ENCODE measurements at regions not wholly inside any gene's neighbourhood (a gene's known extent, or its start where the extent isn't known, plus 50 kb on each side); places are given as distances from the start of the nearest gene placed in this dataset.

DNA sequence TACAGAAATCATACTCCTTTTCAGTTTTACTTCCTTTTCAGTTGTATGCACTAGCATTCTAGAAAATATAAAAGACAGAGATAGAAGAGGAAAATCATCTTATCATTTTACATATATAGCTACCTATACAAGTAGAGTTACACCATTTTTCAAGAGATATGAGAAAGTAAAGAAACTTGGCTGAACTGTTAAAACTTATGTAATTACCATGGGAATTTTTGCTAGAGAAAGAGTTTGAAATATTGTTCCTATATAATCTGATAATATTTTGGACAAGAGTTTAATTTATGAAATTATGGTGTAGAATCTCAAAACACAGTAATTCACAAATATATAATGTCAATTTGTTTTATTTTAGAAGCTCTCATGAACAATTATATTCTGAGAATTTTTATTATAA, 180.8 kb downstream of the PLPPR4 start:
- DNase-seq = no peak

DNA sequence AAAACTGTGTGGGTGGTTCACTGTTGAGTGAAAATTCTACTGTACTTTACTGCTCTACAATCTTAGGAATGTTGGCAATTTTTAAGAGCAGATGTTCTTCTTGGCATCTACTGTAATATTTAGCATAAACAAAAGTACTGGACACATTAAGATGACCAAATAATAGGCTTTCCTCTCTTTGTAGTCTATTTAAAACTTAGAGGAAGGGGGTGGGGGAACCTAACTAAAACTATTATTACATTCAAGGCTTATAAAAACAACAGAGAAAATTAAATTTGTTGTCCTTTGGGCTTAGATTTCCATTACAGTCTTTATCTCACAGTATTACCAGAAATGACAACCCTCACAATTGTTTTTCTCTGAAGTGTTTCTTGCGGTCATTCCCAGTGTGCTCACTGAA, 181.2 kb downstream of the PLPPR4 start:
- no peak for DNase-seq

DNA sequence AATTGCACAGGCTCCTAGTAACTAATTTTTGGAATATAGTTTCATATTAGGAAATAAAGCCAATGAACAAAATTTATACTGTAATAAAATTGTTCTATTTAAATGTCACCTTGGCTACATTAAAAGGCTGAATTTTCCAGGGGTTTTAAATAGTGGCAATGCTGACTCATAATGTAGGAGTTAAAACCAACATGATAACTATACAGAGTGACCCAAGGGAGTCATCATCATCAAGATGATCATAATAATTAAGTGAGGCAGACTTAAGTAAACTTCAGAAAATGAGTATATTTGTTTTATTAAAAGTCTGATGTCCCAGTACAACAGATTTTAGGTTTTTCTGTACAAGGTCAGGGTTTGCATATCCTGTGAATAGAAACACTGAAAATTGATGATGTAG, 183.4 kb downstream of the PLPPR4 start:
- DNase-seq = no peak

DNA sequence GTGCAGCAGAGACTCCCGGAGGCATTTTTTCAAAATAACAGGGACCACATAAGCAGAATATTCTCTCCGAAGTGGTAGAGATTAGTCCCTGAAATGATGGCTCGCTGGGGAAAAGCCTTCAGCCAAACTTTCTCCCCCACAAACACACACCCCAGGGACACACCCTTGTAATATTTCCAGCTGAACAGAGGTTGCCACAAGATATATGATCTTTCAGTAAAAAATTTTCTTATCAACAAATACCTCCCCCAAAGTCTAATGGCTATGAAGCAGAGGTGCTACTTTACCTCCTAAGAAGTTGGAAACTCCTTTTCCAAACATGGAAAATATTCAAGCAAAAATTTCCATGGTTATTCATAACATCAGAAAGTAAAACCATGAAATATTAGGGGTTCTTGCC, 190.2 kb upstream of the PALMD start:
- DNase-seq = no peak

DNA sequence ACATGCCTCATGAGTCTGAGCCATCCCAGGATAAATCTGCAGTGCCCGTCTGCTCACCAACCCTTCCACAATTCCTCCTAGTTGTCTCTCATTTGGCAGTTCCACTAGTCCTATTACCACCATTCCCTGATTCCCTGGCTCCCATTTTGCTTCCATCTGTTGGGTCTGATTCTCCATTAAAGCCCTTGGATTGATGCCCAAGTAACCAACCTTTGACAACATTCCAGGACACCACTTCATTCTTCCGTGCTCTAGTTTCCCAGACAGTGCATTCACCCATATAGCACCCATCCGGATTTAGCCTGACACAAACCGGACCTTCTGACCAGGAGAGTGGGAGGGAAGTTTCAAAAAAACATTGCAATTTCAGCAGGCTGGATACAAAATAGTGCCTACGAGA, 189.4 kb upstream of the PALMD start:
- DNase-seq = no peak

DNA sequence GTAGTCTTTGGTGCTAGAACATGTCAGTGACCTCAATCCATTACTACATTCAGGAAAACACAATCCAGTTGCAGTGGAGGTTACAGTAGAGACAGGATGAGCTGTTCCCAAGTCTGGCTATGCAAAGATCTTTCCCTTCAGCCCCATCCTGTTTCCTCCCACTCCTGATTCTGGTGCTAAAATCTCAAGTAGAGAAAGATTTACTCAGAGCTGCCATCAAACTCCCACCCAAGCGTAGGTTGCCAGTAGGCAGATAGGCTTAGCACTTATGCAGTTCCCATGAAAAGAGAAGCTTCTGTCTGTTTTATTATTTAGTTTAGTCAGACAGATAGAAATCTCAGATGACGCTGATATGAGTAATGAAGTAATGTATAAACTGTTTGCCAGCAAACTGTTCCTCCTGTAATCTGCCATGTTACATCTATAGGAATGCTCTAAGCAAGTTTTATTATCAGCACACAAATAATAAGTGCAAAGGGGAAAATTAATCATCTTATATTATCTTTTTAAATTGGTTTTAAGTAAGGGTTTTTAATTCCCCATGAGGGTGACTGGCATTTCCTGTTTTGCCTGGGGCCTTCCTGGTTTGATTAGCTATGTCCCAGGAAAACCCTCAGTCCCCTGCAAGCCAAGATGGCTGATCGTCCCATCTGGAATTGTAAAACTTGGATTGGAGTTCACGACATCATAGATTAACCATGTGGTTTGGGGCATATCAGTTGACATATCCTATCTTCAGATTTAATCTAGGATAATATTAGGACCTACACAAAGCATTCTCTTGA, 188.3 kb upstream of the PALMD start:
- no peak for DNase-seq

DNA sequence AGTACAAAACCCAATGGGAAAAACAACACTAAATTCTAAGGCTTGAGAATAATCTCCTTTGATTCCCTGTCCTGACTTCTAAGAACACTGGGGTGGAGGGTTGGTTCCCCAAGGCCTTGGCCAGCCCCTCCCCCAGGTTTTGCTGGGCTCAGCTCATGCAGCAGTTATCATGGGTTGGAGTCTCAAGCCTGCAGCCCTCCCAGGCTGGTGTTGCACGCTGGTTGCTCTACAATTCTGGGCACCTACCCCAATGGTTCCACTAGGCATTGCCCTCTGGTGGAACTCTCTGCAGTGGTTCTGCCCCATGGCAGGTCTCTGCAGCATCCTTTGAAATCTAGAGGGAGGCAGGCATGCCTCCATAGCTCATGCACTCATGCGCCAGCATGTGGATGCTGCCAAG, 184.4 kb upstream of the PALMD start:
- no peak for DNase-seq

DNA sequence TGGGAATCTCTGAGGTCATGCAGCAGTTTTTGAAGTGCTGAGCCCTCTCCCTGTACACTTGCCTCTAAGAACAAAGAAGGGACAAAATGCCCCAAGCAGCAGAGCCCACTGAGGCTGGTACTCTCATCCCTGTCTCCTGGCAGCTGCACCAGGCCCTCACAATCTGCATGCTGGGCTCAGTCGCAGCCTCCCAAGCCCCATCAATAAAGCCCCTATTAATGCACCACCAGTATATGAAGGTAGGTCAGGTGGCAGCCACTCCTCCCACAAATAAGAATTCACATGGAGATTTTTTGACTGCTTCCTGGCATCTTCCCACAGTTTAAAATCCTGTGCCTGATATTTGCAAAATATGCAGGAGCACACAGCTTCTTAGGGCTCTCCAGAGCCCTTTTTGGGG, 181.2 kb upstream of the PALMD start:
- no peak for DNase-seq

DNA sequence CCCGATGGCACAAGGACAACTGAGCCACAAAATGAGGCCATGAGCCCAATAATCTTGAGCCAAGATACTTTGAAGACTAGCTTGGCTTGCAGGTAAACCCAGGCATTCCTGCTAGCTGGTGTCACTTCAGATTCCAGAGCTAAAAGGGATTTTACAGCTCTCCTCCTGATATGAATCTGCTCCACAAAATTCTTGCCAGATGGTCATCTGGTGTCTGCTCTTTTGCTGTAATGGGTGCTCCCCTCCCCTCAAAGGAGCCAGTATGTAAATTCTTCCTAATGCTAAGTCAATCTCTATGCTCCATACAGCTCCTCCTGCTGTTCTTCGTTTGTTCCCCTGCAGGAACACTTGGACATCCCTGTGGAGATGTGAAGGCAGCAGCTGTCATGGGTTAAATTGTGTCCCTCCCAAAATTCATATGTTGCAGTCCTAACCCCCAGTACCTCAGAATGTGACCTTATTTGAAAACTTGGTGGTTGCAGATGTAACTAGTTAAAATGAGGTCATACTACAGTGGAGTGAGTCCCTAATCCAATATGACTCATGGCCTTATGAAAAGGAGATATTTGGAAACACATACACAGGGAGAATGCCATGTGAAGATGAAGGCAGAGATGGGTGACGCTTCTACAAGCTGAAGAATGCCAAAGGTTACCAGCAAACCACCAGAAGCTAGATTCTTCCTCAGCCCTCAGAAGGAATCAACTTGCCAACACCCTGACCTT, 180.6 kb upstream of the PALMD start:
- DNase-seq = peak; percentile 95

DNA sequence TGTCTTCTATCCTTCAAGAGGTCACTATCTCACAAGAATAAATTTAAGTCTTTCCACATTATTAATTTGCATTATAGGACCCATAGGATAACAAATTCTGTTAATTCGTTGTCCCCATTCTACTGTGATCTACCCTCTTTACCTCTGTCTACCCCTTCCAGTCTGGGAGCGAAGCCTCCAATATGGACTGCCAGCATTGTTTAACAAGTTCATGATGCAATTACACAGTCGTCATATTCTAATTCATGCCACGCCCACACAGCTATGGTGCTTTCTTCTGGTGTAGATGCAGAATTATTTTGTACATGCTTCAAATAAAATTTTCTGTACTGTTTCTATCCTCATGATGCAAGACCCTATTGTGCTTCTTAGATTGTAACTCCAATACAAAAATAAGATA, 178.3 kb upstream of the PALMD start:
- DNase-seq = no peak

DNA sequence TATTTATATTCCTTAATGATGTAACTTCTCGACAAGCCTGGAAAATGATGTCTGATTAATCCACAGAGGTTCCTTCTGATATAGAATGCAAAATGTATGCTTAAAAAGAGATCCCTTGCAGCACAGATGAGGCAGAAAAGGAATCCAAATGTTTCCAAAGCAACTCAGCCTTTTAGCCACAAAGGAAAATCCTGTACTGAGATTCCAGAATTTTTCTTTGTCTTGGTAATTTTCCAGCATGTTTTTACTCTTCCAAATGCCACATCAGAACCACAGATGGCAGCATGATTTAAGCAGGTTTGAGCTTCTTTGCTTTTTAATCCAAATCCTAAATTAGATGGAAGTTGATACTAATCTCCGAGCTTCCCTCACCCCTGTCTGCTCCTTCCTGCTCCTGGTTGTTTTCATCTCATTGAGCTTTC, 176.4 kb upstream of the PALMD start:
- peak; percentile 90 for DNase-seq

DNA sequence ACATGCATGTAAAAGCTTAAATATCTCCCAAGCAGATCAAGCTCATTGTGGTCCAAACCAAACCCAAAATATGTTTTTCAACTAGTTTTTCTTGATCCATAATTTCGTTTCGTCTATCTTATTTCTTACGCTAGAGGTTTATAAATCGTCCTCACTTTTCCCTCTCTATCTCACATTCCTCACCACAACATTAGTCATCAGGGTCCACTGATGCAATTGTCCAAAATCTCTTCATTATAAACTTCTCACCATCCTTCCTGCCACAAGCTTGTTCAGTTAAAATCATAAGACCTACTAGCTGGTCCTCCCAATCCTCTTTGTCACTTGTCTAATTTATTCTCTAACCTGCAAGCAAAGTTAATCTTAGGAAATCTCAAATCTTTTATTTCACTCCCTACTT, 173.0 kb upstream of the PALMD start:
- no peak for DNase-seq

DNA sequence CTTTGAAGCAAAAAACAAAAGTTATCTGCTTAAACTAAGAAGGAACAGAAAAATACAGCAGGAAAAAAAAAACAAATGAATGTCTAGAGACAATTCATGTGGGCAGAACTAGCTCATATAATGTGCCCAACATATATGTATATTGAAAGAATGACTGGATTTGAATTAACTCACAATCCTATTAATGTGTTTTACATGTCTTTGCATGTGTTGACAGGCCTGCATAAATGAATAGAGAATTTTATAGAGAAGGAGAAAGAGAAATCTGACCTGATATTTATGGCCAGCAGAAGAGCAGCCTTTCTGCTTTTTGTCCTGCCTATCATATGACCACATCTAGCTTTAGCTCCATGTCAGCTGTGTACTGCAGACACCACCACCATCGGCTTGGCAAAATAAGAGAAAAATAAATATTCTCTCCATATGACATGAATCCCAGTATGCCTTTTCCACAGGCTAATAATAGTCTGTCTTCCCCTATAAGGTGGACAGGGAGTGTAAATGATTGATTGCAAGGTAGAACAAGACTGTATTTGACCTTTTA, 171.5 kb upstream of the PALMD start:
- DNase-seq = no peak

DNA sequence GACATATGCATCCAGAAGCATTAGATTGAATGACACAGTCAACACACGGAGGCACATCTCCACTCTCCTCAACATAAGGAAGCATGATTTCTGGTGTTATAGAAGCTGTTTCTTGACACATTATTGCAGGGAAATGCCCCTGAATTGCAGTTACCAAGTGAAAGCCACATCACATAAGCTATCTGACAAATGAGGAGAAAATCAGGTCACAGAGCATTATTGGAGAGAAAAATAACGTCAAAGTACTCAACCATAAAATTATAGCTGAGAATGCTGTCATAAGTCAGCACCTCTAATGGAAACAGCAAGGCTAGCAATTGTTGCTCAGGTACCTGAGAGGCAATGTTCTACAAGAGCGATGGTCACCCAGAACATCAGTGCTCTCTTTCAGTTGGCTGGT, 169.9 kb upstream of the PALMD start:
- no peak for DNase-seq

DNA sequence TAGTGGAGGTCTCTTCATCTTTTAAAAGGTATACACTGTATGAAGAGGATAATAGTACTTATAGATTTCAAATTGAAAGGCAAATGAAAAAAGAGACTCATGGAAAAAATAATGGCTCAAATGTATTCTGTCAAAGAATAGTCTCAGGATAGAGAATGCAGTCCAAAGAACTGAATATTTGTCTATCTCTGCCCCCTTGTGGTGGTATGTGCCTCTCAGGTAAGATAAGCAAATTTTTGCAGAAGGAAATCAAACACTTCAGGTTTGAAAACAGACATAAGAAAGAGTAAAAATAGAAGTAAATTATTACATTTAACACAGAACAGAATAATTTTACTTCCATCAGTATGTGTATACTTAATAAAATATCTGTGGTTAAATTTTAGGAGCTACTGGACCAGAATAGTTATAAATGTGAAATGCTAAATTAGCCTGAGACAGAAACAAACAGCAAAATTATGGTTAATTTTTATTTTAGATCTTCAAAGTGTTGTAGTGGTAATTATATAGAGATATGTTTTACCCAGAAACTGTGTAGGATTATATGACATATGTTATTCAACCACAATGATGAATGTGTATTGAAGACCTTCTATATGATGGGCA, 164.4 kb upstream of the PALMD start:
- peak; percentile 59 for DNase-seq

DNA sequence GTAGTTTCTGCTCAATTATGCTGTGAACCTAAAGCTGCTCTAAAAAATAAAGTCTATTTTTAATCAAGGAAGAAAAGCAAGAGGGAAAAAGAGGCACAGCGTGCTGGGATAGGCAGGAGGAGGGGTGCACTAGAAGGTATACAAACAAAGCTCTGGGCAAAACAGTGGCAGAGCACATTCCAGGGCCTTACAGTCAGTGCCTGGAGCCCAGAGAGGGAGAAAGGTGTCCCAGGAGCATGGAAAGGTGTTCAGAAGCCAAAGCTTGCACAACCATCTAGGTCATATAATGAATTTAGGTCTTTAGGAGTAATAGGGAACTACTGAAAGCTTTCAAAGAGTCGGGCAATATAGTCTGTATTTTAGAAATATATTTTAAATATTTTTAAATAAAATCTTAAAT, 163.6 kb upstream of the PALMD start:
- DNase-seq = no peak

DNA sequence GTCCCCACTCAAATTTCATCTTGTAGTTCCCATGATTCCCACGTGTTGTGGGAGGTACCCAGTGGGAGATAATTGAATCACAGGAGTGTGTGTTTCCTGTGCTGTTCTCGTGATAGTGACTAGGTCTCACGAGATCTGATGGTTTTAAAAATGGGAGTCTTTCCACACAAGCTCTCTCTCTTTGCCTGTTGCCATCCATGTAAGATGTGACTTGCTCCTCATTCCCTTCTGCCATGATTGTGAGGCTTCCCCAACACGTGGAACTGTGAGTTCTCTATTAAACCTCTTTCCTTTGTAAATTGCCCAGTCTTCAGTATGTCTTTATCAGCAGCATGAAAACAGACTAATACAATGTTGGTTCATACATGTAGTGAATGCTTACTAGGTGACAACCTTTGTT, 163.2 kb upstream of the PALMD start:
- no peak for DNase-seq

DNA sequence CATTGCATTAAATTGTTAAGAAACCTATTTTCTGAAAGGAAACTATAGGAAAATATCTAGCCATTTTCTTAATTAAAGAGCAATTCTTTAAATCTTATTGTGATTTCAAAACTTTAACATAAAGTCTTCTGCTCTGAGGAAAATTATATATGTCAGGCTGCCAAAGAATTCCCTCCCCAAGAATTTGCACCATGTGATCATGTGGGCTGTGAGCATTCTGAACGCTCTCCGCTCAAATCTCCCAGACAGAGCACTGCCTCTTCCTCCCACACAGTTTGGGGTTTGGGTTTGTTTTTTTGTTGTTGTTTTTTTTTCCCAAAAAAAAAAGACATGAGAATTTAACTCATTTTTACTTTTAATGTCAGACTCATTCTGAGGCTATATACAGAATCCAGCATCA, 155.9 kb upstream of the PALMD start:
- DNase-seq = no peak

DNA sequence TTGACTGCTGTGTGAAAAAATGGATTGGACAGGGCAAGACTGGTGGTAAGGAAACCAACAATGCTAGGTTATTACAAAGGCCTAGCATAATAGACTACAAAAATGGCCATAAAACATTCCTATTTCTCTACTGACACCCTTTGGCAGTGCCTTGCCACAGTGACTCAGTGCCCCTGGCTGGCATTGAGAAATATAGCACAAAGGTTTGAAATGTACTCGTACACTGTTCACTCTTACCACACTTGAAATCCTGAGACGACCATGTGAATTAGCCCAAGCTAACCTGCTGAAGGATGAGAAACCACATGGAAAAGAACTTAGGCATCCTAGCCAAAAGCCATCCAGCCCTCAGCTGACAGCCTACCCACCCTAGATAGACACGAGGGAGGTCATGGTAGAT, 149.8 kb upstream of the PALMD start:
- DNase-seq = no peak

DNA sequence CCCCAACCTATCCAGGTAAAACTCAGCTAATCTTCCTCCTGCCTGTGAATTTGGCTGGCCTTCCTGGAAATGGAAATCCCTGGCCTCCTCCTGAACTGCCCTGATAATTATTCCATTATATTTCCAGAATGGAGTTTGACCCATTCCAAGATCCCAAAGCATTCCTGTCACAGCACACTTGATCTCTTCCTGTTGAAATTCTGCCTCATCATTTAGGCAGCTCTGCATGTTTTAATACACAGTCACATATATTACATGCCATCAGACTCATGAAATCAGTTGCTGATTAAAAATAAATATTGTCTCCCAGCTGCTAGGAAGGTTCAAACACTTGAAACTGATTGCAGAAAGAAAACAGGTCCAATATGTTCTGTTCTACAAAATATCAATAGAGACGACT, 148.2 kb upstream of the PALMD start:
- no peak for DNase-seq

DNA sequence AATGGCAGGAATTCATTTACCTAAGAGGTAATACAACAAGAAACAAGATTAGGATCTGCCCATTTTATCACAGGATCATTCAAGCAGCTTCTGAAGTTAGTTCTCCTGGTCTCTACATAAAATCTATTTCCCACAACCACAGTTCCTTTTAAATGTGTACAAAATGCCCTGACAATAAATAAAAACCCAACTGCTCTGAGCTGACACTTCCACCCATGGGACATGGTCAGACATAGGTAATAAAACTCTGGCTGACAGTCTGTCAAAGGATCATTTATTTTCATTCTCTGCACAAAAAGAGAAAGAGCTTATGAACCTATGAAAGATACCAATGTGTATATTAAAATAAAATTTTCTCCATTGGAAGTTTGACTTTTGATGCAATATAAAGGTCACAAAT, 145.4 kb upstream of the PALMD start:
- DNase-seq = no peak

DNA sequence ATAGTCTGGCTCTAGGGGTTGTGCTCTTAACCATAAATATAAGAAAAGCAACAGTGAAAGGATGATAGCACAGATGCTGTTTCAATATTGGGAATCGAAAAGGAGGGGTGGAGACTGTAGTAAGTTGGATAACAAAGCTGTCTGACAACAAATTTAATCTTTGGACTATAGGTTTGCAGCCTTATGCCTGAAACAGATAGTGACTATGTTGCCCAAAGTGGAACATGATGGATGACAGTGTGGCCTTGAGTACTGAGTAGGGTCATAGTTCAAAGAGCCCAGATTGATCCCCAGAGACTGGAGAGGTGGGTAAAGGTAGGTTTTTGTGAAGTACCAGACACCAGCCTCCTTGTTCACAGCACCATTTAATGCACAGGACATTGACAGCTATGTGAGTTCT, 144.0 kb upstream of the PALMD start:
- DNase-seq = no peak

DNA sequence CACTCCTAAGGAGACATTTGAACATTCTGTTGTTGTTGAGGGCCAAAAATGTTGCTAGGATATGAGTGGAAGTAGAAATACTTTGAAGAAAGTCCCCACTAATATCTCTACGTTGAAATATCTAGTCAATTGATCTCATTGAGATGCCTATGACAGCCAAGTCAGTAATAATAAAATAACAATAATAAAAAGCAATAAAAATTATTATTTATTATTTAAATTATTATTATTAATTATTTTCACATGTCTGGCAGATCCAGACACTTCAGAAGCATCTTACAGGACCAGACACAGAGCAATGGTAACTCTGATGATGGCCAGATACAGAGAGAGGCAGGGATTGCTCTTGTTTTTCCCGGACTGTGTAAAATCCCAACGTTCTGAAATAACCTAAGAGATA, 143.5 kb upstream of the PALMD start:
- no peak for DNase-seq

DNA sequence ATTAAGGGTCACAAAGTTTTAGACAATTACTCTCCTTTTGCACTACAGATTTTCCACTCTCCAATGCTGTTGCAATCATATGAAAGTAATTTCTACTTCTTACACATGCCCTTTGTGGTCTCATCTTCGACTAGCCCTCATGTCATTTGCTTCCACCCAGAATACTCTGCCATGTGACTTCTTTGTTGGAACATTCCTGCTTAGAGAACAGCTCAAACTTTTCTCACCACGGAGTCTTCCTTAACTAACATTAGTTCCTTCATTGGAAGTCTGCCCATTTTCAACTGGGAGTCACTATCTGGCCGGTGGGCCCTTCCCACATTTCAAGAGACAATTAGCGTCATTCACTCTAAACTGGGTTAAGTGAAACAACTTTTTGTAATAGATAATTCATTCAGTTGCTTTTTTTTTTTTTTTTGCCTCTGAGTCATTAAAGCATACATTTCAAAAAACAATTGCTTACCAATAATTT, 142.6 kb upstream of the PALMD start:
- DNase-seq = no peak

All from NCI-H524 treated with DMSO at 0.1 percent for 48 hours (cell line).